ENCODE measurements at regions not wholly inside any gene's neighbourhood (a gene's known extent, or its start where the extent isn't known, plus 50 kb on each side); places are given as distances from the start of the nearest gene placed in this dataset.

- DNase-seq (ENCODE audit: low read depth): no peak
- H3K4me3 ChIP-seq (ENCODE audit: low read length): no peak overlapping the region
- no peak for TF ChIP-seq CTCF (conservative IDR thresholded peaks at IDR 0.05; ENCODE audit: low read depth, low read length)
These were observed 362.3 kb upstream of the RBFOX1 start for GRCh38 chr16:6970171-6970857.

DNA sequence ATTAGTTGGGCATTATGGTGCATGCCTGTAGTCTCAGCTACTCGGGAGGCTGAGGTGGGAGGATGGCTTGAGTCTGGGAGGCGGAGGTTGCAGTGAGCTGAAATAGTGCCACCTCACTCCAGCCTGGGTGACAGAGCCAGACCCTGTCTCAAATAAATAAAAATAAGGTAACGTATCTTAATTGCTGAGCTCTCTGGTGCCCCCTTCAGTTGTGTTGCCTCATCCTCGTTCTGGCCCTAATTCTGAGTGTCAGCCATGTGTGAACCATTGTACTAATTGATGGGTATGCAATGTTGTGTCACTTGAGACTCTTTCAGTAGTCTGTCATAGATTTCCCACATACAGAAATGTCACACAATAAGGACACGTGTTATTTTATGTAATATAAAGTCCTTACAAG, 363.1 kb upstream of the RBFOX1 start:
- TF ChIP-seq CTCF (conservative IDR thresholded peaks at IDR 0.05; ENCODE audit: low read depth, low read length): no peak
- no peak overlapping the region for H3K4me3 ChIP-seq (ENCODE audit: low read length)
- no peak for DNase-seq (ENCODE audit: low read depth)

DNA sequence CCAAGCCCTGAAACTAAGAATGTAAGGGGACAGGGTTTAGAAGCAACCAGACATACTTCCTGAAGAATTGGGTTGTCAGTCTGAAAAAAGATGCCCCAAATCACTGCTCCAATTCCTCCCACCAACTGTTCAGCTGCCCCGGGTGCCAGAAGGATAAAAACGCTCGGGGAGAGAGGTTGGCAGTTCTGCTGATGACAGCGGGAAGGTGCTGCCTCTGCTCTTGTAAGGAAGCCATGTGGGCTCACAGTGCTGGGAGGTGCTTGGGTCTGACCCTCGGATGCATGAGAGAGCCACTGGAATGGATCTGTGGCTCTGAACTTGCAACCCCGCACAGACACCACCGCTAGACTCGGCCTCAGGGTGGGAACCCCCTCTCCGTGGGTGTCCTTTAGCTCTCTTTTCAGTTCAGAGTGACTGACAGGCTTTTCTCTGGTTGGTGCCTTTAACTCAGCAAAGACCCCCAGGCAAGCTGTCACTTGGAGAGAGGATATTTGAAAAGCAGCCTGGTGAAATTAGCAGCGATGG, 364.8 kb upstream of the RBFOX1 start:
- H3K4me3 ChIP-seq (ENCODE audit: low read length): no peak overlapping the region
- no peak for TF ChIP-seq CTCF (conservative IDR thresholded peaks at IDR 0.05; ENCODE audit: low read depth, low read length)
- no peak for DNase-seq (ENCODE audit: low read depth)

- no peak for TF ChIP-seq CTCF (conservative IDR thresholded peaks at IDR 0.05; ENCODE audit: low read depth, low read length)
- DNase-seq (ENCODE audit: low read depth): no peak
- H3K4me3 ChIP-seq (ENCODE audit: low read length): no peak overlapping the region
These were observed 365.7 kb upstream of the RBFOX1 start for GRCh38 chr16:6966925-6967324.

GRCh38 chr16:6964679-6965078, 368.0 kb upstream of the RBFOX1 start:
- TF ChIP-seq CTCF (conservative IDR thresholded peaks at IDR 0.05; ENCODE audit: low read depth, low read length): no peak
- H3K4me3 ChIP-seq (ENCODE audit: low read length): no peak overlapping the region
- DNase-seq (ENCODE audit: low read depth): no peak

GRCh38 chr16:6961704-6962103, 370.9 kb upstream of the RBFOX1 start:
- no peak overlapping the region for H3K4me3 ChIP-seq (ENCODE audit: low read length)
- no peak for DNase-seq (ENCODE audit: low read depth)
- no peak for TF ChIP-seq CTCF (conservative IDR thresholded peaks at IDR 0.05; ENCODE audit: low read depth, low read length)

DNA sequence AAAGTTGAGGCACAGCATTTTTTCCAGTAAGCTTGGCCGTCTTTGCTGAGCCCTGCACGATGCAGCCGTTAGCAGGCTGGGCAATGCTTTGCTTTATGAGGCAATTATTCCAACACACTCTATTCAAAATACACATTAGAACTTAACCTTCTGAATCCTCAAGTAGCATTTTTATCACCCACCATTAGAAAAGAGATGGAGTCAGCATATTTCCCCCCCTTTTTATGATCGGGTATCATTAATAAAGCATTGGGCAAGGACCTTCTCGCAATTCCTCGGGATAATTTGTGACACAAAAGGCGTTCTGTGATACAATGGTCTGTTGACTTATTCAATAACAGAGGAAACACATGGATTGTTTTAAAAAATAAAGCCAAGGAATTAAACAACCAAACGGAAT, 374.5 kb upstream of the RBFOX1 start:
- TF ChIP-seq CTCF (conservative IDR thresholded peaks at IDR 0.05; ENCODE audit: low read depth, low read length): no peak

More for the DNA sequence above, 374.5 kb upstream of the RBFOX1 start:
- no peak overlapping the region for H3K4me3 ChIP-seq (ENCODE audit: low read length)
- no peak for DNase-seq (ENCODE audit: low read depth)
